Keratinocyte (primary cell): ENCODE measurements at regions not wholly inside any gene's neighbourhood (a gene's known extent, or its start where the extent isn't known, plus 50 kb on each side); places are given as distances from the start of the nearest gene placed in this dataset.

ENCODE experiments used
- DNase-seq: peaks from one replicate; pipeline ENCODE4 v3.0.0-alpha.2; 2011; ENCODE audit warnings: low read depth, missing footprints, low spot score
- FAIRE-seq: peaks from 2 replicates; lab custom pipeline; 2011; peaks lifted over from hg19 to GRCh38; lab: Jason Lieb, UNC
- H2AFZ ChIP-seq: 2 replicates; pipeline ENCODE4 v1.6.0; 2012; ENCODE audit warnings: low read length, control low read depth, inconsistent platforms; ENCODE audit not compliant: control insufficient read depth
- H3K27ac ChIP-seq: 2 replicates; pipeline ENCODE4 v1.5.1; 2011; ENCODE audit warnings: low read length; ENCODE audit not compliant: control insufficient read depth, insufficient read depth
- H3K27me3 ChIP-seq: 3 replicates; pipeline ENCODE4 v1.6.0; 2011; ENCODE audit warnings: low read length; ENCODE audit not compliant: control insufficient read depth, insufficient read depth; ENCODE audit errors: extremely low read depth
- H3K36me3 ChIP-seq, 2 experiments: 2 replicates in 1 of 2; 3 replicates in 1 of 2; pipeline ENCODE4 v1.5.1; 2011; ENCODE audit warnings: low read length in 2 of 2, mild to moderate bottlenecking in 1 of 2; ENCODE audit not compliant: control insufficient read depth in 2 of 2, insufficient read depth in 2 of 2; ENCODE audit errors: extremely low read depth in 1 of 2
- H3K4me1 ChIP-seq: 3 replicates; pipeline ENCODE4 v1.5.1; 2011; ENCODE audit warnings: low read length; ENCODE audit not compliant: control insufficient read depth, insufficient read depth; ENCODE audit errors: extremely low read depth
- H3K4me2 ChIP-seq: 3 replicates; pipeline ENCODE4 v1.6.0; 2011; ENCODE audit warnings: low read depth, low read length; ENCODE audit not compliant: control insufficient read depth, insufficient read depth; ENCODE audit errors: extremely low read depth
- H3K4me3 ChIP-seq, 3 experiments: fragments of 200-600 bp in 1 of 3; sonication (generic) in 1 of 3; 2 replicates in 2 of 3; 3 replicates in 1 of 3; pipeline ENCODE4 v1.5.1; 2011 to 2016; ENCODE audit warnings: low read length in 3 of 3, mild to moderate bottlenecking in 3 of 3, control low read depth in 2 of 3, inconsistent platforms in 1 of 3, low read depth in 1 of 3, mixed read lengths in 1 of 3, mixed run types in 1 of 3, moderate library complexity in 1 of 3; ENCODE audit not compliant: control insufficient read depth in 2 of 3, insufficient read depth in 2 of 3; ENCODE audit errors: extremely low read depth in 1 of 3
- H3K79me2 ChIP-seq: 2 replicates; pipeline ENCODE4 v1.6.0; 2012; ENCODE audit warnings: low read length; ENCODE audit not compliant: control insufficient read depth, insufficient read depth
- H3K9ac ChIP-seq: 3 replicates; pipeline ENCODE4 v1.6.0; 2011; ENCODE audit warnings: low read length; ENCODE audit not compliant: control insufficient read depth, insufficient read depth; ENCODE audit errors: extremely low read depth
- H3K9me1 ChIP-seq: 3 replicates; pipeline ENCODE4 v1.6.0; 2011; ENCODE audit warnings: low read length; ENCODE audit not compliant: control insufficient read depth, insufficient read depth; ENCODE audit errors: extremely low read depth
- H3K9me3 ChIP-seq: 2 replicates; pipeline ENCODE4 v1.5.1; 2012; ENCODE audit warnings: low read depth, low read length; ENCODE audit not compliant: control insufficient read depth
- H4K20me1 ChIP-seq: 3 replicates; pipeline ENCODE4 v1.6.0; 2011; ENCODE audit warnings: low read length; ENCODE audit not compliant: control insufficient read depth, insufficient read depth; ENCODE audit errors: extremely low read depth
- EZH2 ChIP-seq: IDR thresholded peaks from one replicate; pipeline ENCODE4 v1.6.1; 2012; ENCODE audit warnings: inconsistent platforms, mild to moderate bottlenecking, low read length, moderate library complexity
- dilution Hi-C: fragments of 300-500 bp; cut with MboI; formaldehyde crosslinking; loops from one replicate; pipeline ENCODE4 v1.7.0; 2020; ENCODE audit warnings: low sequenced_read_pairs; ENCODE audit not compliant: extremely low pct_ligation_motif_present
- TF ChIP-seq, protein P1 (sequence below), 3 experiments: IDR thresholded peaks in 1 of 3; conservative IDR thresholded peaks in 1 of 3; optimal IDR thresholded peaks in 1 of 3; 2 replicates in 2 of 3; 3 replicates in 1 of 3; pipeline versions ENCODE3 to v1.5.1; 2011; ENCODE audit warnings: low read length in 3 of 3, mild to moderate bottlenecking in 3 of 3, moderate library complexity in 2 of 3, control low read depth in 1 of 3, inconsistent platforms in 1 of 3; ENCODE audit not compliant: insufficient read depth in 2 of 3; ENCODE audit errors: extremely low read depth in 1 of 3

DNA sequence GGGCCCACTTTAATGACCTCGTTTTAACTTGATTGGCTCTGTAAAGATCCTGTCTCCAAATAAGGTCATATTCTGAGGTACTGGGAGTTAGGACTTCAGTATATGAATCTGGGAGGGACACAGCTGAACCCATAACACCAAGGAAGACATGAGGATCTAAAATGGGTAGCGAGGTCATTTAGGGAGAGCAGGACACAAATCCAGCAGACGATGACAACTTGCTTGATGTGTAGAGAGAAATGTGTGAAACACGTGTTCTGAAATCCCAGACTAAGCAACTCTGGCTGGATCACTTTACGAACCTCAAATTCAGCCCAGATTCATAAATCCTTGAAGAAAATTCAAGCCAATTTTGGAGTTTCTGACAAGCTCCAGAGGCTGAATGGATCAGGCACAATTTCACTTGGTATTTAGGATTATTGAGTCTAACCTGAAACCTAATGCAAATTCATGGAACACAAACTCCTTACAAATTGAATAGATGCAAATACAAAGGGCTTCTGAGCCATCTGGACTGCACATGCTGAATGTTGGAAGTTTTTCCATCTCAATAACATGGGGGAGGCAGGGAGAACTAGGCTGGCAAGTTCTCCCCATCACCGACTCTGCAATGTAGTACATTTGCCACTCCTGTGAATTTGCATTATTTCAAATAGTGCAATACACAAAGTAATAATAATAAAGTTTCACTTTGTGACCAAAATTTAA is 74.0 kb upstream of the SLC30A5 start:
- H3K27me3 ChIP-seq = no peaks in the 10 kb centered on the region
- H3K4me1 ChIP-seq = no peaks in the 10 kb centered on the region
- dilution Hi-C loops = no loop called here
- no peak for TF ChIP-seq EZH2
- TF ChIP-seq, protein P1, sequence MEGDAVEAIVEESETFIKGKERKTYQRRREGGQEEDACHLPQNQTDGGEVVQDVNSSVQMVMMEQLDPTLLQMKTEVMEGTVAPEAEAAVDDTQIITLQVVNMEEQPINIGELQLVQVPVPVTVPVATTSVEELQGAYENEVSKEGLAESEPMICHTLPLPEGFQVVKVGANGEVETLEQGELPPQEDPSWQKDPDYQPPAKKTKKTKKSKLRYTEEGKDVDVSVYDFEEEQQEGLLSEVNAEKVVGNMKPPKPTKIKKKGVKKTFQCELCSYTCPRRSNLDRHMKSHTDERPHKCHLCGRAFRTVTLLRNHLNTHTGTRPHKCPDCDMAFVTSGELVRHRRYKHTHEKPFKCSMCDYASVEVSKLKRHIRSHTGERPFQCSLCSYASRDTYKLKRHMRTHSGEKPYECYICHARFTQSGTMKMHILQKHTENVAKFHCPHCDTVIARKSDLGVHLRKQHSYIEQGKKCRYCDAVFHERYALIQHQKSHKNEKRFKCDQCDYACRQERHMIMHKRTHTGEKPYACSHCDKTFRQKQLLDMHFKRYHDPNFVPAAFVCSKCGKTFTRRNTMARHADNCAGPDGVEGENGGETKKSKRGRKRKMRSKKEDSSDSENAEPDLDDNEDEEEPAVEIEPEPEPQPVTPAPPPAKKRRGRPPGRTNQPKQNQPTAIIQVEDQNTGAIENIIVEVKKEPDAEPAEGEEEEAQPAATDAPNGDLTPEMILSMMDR (optimal IDR thresholded peaks at IDR 0.05 in 1 of 3, IDR thresholded peaks at IDR 0.05 in 1 of 3, conservative IDR thresholded peaks at IDR 0.05 in 1 of 3; ENCODE audit: extremely low read depth in 1 of 3, insufficient read depth in 2 of 3, low read length in 3 of 3) = no peak
- H3K36me3 ChIP-seq = no peaks in the 10 kb centered on the region
- no peak for FAIRE-seq
- H3K9me3 ChIP-seq = no peaks in the 10 kb centered on the region
- H3K79me2 ChIP-seq = no peaks in the 10 kb centered on the region
- H4K20me1 ChIP-seq = no peaks in the 10 kb centered on the region
- no peak overlapping the region for H3K27ac ChIP-seq
- H2AFZ ChIP-seq = no peak overlapping the region
- H3K9ac ChIP-seq = no peak overlapping the region
- H3K4me3 ChIP-seq = no peak overlapping the region
- no peak overlapping the region for H3K4me2 ChIP-seq
- no peaks in the 10 kb centered on the region for H3K9me1 ChIP-seq
- DNase-seq = no peak

DNA sequence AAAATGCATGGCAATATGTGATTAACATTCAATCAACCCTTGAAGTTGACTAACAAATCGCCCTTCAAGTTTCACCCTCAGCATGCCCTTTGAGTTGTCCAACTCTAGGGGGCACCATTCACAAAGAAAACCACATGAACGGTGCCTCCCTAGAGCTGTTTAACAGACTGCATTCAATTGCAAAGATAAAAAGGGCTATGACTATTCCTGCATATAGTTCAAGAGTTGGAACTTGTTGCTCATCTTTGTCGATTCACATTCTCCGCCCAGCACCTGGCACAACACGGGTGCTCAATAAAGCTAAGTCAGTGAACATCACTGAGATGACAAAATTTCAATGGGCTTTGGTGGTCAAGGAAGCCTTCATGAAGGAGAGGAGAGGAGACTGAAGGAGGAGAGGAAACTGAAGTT is 69.6 kb upstream of the SLC30A5 start:
- Histone ChIP-seq H3K27ac (no peak overlapping the region), H3K4me3 (no peak overlapping the region), H3K9me1 (no peaks in the 10 kb centered on the region), H3K4me1 (no peaks in the 10 kb centered on the region), H2AFZ (no peak overlapping the region), H3K36me3 (no peaks in the 10 kb centered on the region), H3K79me2 (no peaks in the 10 kb centered on the region), H3K4me2 (no peak overlapping the region), H3K9me3 (no peaks in the 10 kb centered on the region), H4K20me1 (no peaks in the 10 kb centered on the region), H3K27me3 (no peaks in the 10 kb centered on the region), H3K9ac (no peak overlapping the region)
- FAIRE-seq = no peak
- dilution Hi-C loops = no loop called here
- peak; percentile 25 for DNase-seq
- TF ChIP-seq EZH2 = no peak
- TF ChIP-seq, protein P1 (optimal IDR thresholded peaks at IDR 0.05 in 1 of 3, IDR thresholded peaks at IDR 0.05 in 1 of 3, conservative IDR thresholded peaks at IDR 0.05 in 1 of 3; ENCODE audit: extremely low read depth in 1 of 3, insufficient read depth in 2 of 3, low read length in 3 of 3) = peak; percentile 62 to 86 (median 77)
